ENCODE measurements at regions not wholly inside any gene's neighbourhood (a gene's known extent, or its start where the extent isn't known, plus 50 kb on each side); places are given as distances from the start of the nearest gene placed in this dataset.

DNA sequence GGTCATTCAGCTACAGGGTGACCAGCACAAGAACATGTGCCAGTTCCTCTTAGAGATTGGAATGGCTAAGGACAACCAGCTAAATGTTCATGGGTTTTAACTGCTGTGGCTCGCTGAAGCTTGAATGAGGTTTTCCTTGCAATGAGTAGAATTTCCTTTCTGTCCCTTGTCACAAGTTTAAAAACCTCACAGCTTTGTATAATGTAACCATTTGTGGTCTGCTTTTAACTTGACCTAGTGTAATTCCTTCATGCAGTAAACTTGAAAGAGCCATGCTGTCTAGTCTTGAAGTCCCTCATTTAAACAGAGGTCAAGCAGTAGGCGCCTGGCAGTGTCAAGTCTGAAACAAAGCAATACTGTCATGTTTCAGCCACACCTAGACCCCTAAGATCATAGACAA is 181.3 kb upstream of the DMRT1 start:
- TF ChIP-seq CTCF (IDR thresholded peaks at IDR 0.05) (no peak), POLR2A (IDR thresholded peaks at IDR 0.05) (no peak), EP300 (IDR thresholded peaks at IDR 0.05) (no peak)
